ENCODE measurements at regions not wholly inside any gene's neighbourhood (a gene's known extent, or its start where the extent isn't known, plus 50 kb on each side); places are given as distances from the start of the nearest gene placed in this dataset.
"Not testable (repeated sequence)": the region's sequence is repeated elsewhere in the genome, so short reads cannot be mapped to it uniquely, and the experiment has no call there.

DNA sequence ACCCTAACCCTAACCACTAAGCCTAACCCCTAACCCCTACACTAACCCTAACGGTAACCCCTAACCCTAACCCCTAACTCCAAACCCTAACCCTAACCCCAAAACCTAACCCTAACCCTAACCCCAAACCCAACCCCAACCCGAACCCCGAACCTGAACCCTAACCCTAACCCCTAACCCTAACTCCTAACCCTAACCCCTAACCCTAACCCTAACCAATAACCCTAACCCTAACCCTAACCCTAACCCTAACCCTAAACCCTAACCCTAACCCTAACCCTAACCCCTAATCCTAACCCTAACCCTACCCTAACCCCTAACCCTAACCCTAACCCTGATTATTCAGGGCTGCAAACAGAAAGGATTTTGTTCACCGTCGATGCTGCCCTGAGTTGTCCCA lies 144.6 kb upstream of the DUSP22 start:
- DNase-seq, result not testable (repeated sequence)

DNA sequence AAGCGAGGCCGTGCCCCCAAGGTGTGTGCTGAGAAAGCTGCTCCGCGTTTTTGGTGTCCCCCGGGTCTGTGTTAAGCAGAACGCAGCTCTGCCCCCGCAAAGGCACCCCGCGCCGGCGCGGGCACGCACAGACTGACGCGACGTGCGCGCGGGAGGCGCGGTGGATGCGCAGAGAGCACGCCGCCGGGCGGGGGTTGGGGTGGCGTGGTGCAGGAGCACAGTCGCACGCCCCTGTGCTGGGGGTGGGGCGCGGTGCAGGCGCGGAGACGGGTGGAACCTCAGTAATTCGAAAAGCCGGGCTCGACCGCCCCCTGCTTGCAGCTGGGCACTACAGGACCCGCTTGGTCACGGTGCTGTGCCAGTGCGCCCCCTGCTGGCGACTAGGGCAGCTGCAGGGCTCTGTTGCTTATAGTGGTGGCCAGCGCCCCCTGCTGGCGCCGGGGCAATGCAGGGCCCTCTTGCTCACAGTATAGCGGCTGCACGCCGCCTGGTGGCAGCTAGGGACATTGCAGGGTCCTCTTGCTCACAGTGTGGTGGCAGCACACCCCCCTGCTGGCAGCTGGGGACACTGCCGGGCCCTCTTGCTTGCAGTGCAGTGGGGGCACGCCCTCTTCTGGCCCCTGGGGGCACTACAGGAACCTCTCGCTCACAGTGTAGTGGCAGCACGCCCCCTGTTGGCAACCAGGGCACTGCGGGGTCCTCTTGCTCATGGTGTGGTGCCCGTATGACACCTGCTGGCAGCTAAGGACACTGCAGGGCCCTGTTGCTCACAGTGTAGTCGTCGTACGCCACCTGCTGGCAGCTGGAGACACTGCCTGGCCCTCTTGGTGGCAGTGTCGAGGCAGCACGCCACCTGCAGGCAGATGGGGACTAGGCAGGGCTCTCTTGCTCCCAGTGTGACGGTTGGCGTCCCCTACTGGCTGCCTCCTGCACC lies 144.0 kb upstream of the DUSP22 start:
- DNase-seq, result peak; percentile 75

GRCh38 chr6:150147-150546 lies 142.1 kb upstream of the DUSP22 start:
- not testable (repeated sequence) for DNase-seq

DNA sequence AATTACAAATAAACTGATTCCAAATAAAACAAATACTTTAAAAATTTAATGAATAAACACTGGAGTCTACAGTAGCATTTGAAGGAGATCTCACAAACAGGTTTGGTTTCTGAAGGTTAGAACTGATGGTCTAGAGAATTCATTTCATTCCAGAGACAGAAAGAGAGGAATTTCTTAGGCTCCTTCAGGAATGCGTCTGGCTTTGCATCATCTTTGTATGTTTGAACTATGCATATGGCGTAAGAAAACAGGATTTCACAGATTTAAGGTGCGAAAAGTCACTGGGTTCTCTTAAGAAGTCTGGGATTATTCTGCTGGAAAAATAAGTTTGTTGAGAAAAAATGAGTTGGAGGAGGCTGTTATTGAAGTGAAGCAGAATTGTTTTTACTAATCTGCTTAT lies 139.9 kb upstream of the DUSP22 start:
- DNase-seq, result not testable (repeated sequence)

- DNase-seq, result not testable (repeated sequence)
These were observed 139.3 kb upstream of the DUSP22 start for GRCh38 chr6:153026-153425.

GRCh38 chr6:153867-154266 lies 138.4 kb upstream of the DUSP22 start:
- DNase-seq, result not testable (repeated sequence)

DNA sequence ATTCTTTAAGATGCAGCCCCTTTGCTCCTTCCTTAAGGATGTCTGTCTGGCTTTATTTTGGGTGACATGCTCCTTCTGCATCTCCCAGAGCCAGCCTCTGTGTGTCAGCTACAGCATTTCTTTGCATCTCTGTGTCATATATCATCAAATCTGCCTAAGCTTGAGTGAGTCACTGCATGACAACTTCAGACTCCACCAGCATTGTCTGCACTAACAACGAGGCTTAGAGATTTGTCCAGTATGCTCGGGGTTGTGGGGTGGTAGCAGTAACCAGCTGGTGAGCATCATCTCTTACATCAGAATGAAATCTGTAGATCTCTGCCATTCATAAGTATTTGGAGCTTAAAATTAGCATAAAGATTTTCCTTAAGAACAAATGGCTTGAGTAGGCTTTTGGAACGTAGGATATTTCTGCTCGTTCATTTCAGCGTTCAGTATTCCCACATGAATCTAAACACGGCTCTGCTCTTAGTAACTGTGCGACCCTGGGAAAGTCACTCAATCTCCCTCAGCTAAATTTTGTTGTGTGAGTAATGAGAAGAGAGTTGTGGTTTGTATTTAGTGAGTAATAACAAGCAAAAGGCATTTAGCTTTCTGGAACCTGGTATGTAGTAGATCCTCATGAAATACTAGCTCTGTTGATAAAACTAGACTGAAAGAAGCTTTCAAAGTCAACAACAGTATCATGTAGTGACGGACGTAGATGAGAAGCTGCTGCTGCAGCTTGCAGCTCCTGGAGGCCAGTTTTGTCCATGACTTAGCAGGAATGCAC lies 137.8 kb upstream of the DUSP22 start:
- DNase-seq, result peak; percentile 8

GRCh38 chr6:156010-156409 lies 136.3 kb upstream of the DUSP22 start:
- no peak for DNase-seq

DNA sequence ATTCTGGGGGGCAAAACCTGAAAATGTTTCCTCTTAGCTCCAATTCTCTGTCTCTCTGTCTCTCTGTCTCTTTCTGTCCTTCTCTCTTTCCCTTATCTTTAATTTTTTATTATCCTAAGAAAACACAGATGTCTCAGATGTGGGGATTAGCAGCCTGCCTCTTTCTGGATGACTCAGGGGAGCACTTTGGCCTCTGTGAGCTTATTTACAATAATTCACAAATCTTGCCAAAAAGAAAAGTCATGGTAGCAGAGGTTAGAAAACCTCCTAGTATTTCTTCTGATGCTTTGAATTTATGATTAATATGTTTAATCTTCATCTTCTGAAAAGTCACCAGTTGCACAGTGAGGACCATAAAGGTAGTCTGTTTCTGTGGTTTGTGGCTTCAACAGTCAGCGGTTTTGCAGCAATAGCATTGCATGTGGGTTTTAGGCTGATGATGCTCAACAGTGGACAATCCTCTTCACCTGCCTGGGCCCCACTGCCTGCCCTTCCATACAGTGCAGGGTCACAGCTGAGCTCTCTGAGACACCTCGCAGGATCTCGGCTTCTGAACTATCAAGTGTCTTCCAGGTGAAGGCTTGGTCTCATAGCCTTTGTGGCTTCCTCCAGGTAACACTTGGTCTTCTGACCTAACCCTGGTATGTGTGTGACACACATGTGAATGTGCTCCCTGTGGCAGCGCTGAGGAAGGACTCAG lies 135.7 kb upstream of the DUSP22 start:
- not testable (repeated sequence) for DNase-seq

- peak; percentile 14 for DNase-seq
These were observed 135.1 kb upstream of the DUSP22 start for GRCh38 chr6:157176-157575.

DNA sequence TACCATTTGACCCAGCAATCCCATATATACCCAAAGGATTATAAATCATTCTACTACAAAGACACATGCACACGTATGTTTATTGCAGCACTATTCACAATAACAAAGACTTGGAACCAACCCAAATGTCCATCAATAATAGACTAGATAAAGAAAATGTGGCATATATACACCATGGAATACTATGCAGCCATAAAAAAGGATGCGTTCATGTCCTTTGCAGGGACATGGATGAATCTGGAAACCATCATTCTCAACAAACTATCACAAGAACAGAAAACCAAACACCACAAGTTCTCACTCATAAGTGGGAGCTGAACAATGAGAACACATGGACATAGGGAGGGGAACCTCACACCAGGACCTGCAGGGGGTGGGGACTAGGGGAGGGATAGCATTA lies 130.6 kb upstream of the DUSP22 start:
- not testable (repeated sequence) for DNase-seq

DNA sequence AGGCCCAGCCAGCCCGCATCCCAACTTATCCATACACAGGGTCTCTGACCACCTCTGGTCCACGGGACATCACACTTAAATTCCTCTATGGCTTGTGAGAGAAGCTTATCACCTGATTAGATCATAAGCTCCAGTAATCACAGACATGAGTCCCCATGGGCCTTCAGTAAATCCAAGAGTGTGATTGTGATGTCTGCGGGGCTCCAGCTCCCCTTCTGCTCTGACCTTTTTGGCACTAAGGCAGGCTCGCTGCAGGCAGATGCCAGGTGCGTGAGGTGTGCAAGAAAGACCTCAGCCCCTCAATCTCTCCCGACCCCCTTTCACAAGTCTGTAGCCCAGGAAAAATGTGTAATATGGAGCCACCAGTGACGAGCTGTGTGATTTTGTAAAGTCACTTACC lies 127.6 kb upstream of the DUSP22 start:
- DNase-seq, result no peak

GRCh38 chr6:165263-165662 lies 127.0 kb upstream of the DUSP22 start:
- DNase-seq, result no peak

DNA sequence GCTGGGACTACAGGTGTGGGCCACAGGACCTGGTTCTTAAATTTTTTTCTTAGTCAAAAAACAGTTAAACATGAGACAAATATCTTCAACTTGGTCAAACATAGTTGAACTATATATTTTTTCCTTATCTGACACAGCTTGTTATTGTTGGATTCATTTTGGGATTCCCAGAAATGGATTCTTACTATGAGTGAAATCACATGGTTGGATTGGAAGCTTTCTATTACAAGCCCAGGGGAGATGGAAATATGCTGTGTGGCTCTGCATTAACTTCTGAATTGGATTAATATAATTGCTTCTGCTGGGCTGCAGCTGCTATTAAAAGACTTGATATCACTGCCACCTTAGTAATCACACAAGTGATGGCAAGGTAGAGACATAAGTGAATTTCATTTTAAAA lies 126.4 kb upstream of the DUSP22 start:
- DNase-seq, result no peak

DNA sequence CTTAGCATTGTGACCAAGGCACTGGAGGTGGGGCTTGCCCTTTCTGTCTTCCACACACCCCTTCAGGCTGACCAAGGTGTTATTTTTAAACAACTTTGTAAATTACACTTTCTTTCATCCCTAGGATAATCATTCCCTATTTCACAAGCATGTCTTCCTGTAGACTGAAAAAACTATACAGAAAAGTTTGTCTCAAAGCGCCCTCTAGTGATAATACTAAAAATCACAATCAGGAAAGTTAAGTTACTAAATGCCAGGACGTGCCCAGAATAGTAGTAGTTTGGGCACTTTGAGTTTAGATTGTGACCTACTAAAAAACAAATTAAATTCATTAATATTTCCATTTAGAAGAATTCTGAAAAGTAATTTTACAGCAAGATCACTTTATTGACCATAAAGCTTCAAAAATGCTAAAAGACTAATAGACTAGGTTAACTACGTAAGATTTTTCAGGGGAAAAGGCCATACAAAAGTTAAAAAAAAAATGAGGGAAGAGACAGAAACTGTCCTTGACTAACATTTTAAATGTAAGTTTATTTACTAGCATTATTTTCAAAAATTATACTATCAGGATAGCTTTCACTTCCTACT lies 123.3 kb upstream of the DUSP22 start:
- no peak for DNase-seq

DNA sequence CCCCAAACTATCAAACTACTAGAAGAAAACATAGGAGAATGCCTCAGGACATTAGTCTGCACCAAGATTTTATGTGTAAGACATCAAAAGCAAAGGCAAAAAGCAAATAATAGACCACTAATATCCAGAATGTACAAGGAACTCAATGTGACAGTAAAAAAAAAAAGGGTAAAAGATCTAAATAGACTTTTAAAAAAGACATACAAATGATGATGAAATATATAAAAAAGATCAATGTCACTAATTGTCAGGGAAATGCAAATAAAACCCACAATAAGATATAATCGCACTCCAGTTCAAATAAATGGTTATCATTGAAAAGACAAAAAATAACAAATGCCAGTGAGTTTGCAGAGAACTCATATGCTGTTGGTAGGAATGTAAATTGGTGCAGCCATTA lies 118.3 kb upstream of the DUSP22 start:
- DNase-seq, result no peak

DNA sequence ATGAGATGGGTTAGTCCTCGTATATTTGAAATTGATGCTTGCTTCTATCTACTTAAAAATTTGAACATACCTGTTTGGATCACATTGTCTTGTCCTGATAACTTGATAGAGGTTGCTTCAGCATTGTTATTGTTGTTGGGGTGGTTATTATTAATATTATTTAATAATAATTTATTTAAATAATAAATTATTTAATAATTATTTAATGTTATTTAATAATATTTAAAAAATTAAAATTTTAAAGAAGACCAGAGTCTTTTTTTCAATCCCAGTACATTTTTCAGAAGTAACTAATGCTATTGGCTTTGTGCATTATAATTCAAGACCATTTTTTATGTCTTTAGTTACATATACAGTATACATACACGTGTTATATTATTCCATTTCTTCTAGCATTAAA lies 116.6 kb upstream of the DUSP22 start:
- DNase-seq, result no peak

GRCh38 chr6:176766-177165 lies 115.5 kb upstream of the DUSP22 start:
- no peak for DNase-seq

- no peak for DNase-seq
These were observed 114.2 kb upstream of the DUSP22 start for GRCh38 chr6:178119-178518.

- not testable (repeated sequence) for DNase-seq
These were observed 113.4 kb upstream of the DUSP22 start for GRCh38 chr6:178929-179328.

DNA sequence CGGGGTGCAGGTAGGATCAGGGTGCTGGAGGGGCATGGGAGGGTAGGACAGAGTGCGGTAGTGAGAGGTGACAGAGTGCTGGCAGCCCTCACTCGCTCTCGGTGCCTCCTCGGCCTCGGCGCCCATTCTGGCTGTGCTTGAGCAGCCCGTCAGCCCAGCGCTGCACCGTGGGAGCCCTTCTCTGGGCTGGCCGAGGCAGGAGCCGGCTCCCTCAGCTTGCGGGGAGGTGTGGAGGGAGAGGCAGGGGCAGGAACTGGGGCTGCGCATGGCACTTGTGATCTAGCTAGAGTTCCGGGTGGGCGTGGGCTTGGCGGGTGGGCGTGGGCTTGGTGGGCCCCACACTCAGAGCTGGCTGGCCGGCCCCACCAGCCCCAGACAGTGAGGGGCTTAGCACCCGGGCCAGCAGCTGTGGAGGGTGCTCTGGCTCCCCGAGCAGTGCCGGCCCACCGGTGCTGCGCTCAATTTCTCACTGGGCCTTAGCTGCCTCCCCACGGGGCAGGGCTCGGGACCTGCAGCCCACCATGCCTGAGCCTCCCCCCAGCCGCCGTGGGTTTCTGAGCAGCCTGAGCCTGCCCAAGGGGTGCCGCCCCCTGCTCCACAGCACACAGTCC lies 112.8 kb upstream of the DUSP22 start:
- no peak for DNase-seq

DNA sequence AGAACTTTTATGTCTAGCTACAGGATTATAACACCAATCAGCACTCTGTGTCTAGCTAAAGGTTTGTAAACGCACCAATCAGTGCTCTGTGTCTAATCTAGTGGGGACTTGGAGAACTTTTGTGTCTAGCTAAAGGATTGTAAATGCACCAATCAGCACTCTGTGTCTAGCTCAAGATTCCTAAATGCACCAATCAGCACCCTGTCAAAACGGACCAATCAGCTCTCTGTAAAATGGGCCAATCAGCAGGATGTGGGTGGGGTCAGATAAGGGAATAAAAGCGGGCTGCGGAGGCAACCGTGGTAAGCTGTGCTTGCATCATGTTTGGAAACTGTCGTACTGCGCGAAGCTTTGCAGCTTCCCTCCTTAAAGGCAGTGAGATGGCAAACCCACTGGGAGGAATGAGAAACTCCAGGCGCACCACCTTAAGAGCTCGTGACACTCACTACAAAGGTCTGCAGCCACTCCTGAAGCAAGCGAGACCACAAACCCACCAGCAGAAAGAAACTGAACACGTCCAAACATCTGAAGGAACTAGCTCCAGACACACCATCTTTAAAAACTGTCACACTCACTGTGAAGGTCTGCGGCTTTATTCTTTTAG lies 112.1 kb upstream of the DUSP22 start:
- not testable (repeated sequence) for DNase-seq
